ENCODE measurements at regions not wholly inside any gene's neighbourhood (a gene's known extent, or its start where the extent isn't known, plus 50 kb on each side); places are given as distances from the start of the nearest gene placed in this dataset.

DNA sequence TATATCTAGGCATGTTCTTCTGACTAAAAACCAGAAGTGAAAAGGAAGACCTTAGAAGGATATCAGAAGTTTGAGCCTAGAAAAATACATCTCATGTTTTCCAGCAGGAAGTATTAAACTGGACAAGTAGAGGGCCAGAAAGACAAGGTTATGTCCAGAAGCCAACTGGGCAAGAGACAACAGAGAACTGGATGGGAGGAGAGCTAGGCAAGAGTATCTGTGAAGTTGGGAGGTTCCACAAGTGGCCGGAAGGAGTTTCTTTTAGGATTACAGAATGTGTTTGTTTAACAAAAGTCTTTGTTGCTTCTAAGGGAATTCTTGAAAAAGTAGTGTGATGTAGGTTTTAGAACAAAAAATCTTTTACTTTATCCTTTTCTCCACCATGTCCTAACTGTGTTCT, 86.4 kb downstream of the CYP26A1 start:
- in situ Hi-C loops (cut with MboI; ENCODE audit: low sequenced_read_pairs), result no loop called here
- DNase-seq (ENCODE audit: low spot score in 2 of 2), result no peak

DNA sequence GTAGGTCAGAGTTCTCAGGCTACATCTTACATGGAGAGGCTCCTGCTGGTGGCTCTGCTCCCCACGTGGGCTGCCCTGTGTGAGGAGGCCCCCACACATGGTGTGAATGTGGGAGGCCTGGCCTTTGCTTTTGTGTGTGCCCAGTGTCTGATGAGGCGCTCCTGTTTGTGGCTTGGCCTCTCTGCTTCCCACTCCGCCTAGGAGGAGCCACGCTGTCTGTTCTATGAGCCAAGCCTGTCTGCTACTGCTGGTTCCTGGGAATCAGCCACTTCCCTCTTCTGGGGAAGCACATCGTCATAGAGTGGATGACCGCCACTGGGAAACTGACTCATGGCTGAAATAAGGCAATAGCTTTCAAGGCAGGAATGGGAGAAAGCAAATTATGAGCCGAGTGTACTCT, 87.1 kb downstream of the CYP26A1 start:
- Histone ChIP-seq H3K4me1 (peaks cover 5% of the 10 kb centered on the region), H3K36me3 (replicated peaks) (no peaks in the 10 kb centered on the region), H3K4me3 (no peak overlapping the region), H3K9me3 (0 out of 2 replicates have a peak, but pooled peaks cover 2% of the 10 kb centered on the region), H3K27me3 (ENCODE audit: low read depth) (no peaks in the 10 kb centered on the region)
- in situ Hi-C loops (cut with MboI; ENCODE audit: low sequenced_read_pairs), result no loop called here
- no peak for DNase-seq (ENCODE audit: low spot score in 2 of 2)

More for the DNA sequence above, 86.4 kb downstream of the CYP26A1 start:
- Histone ChIP-seq H3K9me3 (0 out of 2 replicates have a peak, but pooled peaks cover 2% of the 10 kb centered on the region), H3K27me3 (ENCODE audit: low read depth) (no peaks in the 10 kb centered on the region), H3K4me1 (peaks cover 5% of the 10 kb centered on the region), H3K36me3 (replicated peaks) (no peaks in the 10 kb centered on the region), H3K4me3 (no peak overlapping the region)

GRCh38 chr10:93165367-93165766, 91.7 kb downstream of the CYP26A1 start:
- no peaks in the 10 kb centered on the region for H3K27me3 ChIP-seq (ENCODE audit: low read depth)
- in situ Hi-C loops (cut with MboI; ENCODE audit: low sequenced_read_pairs), result no loop called here
- peaks cover 5% of the 10 kb centered on the region for H3K4me1 ChIP-seq
- no peaks in the 10 kb centered on the region for H3K9me3 ChIP-seq
- DNase-seq (ENCODE audit: low spot score in 2 of 2), result no peak
- H3K4me3 ChIP-seq, result no peak overlapping the region
- no peaks in the 10 kb centered on the region for H3K36me3 ChIP-seq (replicated peaks)

- Histone ChIP-seq H3K36me3 (replicated peaks) (no peaks in the 10 kb centered on the region), H3K4me3 (no peak overlapping the region), H3K4me1 (peaks cover 5% of the 10 kb centered on the region; the same call in 1 of the 2 replicates), H3K27me3 (ENCODE audit: low read depth) (no peaks in the 10 kb centered on the region), H3K9me3 (no peaks in the 10 kb centered on the region)
- no peak for DNase-seq (ENCODE audit: low spot score in 2 of 2)
- in situ Hi-C loops (cut with MboI; ENCODE audit: low sequenced_read_pairs), result no loop called here
Measured at GRCh38 chr10:93166134-93166533, 92.4 kb downstream of the CYP26A1 start.

DNA sequence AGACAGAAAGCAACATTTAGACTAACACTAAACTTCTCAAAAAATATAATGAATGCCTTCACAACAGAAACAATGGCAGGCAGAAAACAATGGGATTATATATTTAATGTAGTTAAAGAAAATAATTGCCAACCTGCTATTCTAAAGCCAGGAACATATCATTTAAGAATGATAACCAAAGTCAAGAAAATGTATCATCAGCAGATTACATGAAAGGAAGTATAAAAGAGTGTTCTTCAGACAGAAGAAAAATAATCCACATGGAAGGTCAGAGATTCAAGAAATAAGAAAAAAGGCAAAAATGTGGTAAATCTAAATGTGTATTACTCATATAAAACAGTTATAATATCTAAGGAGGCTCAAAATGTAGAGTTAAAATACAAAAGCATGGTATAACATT, 98.1 kb downstream of the CYP26A1 start:
- no peaks in the 10 kb centered on the region for H3K36me3 ChIP-seq (replicated peaks)
- H3K4me1 ChIP-seq, result no peaks in the 10 kb centered on the region
- H3K4me3 ChIP-seq, result no peak overlapping the region
- in situ Hi-C loops (cut with MboI; ENCODE audit: low sequenced_read_pairs), result no loop called here
- no peaks in the 10 kb centered on the region for H3K9me3 ChIP-seq
- no peaks in the 10 kb centered on the region for H3K27me3 ChIP-seq (ENCODE audit: low read depth)
- no peak for DNase-seq (ENCODE audit: low spot score in 2 of 2)

GRCh38 chr10:93173967-93174845, 100.5 kb downstream of the CYP26A1 start:
- in situ Hi-C loops (cut with MboI; ENCODE audit: low sequenced_read_pairs), result no loop called here
- H3K9me3 ChIP-seq, result no peaks in the 10 kb centered on the region
- H3K27me3 ChIP-seq (ENCODE audit: low read depth), result no peaks in the 10 kb centered on the region
- H3K4me3 ChIP-seq, result no peak overlapping the region
- no peak for DNase-seq (ENCODE audit: low spot score in 2 of 2)
- no peaks in the 10 kb centered on the region for H3K36me3 ChIP-seq (replicated peaks)
- no peaks in the 10 kb centered on the region for H3K4me1 ChIP-seq

- Histone ChIP-seq H3K4me3 (no peak overlapping the region), H3K36me3 (replicated peaks) (no peaks in the 10 kb centered on the region), H3K27me3 (ENCODE audit: low read depth) (no peaks in the 10 kb centered on the region), H3K9me3 (no peaks in the 10 kb centered on the region), H3K4me1 (no peaks in the 10 kb centered on the region)
- in situ Hi-C loops (cut with MboI; ENCODE audit: low sequenced_read_pairs), result no loop called here
- no peak for DNase-seq (ENCODE audit: low spot score in 2 of 2)
Measured at GRCh38 chr10:93175490-93175889, 101.8 kb downstream of the CYP26A1 start.

DNA sequence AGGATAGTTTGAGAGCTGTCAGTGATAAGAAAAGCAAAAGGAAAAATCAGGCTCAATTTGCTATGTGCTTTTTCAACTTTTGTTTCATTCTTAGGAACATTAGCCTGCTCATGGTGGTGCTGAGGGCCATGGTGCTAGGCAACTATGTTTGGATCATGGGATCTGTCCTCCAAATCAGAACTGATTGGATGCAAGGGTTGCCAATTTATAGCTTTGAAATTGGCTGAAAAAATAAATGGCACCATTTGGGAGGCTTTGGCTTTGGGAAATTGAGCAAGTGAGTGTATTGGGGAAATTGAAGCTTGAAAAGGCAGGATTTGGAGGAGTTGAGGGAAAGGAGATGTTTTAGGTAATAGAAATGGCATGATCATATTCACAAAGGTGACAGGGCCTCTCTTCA, 103.8 kb downstream of the CYP26A1 start:
- H3K9me3 ChIP-seq, result no peaks in the 10 kb centered on the region
- no peak overlapping the region for H3K4me3 ChIP-seq
- DNase-seq (ENCODE audit: low spot score in 2 of 2), result no peak
- in situ Hi-C loops (cut with MboI; ENCODE audit: low sequenced_read_pairs), result no loop called here
- H3K36me3 ChIP-seq (replicated peaks), result no peaks in the 10 kb centered on the region
- H3K27me3 ChIP-seq (ENCODE audit: low read depth), result no peaks in the 10 kb centered on the region
- H3K4me1 ChIP-seq, result no peaks in the 10 kb centered on the region

DNA sequence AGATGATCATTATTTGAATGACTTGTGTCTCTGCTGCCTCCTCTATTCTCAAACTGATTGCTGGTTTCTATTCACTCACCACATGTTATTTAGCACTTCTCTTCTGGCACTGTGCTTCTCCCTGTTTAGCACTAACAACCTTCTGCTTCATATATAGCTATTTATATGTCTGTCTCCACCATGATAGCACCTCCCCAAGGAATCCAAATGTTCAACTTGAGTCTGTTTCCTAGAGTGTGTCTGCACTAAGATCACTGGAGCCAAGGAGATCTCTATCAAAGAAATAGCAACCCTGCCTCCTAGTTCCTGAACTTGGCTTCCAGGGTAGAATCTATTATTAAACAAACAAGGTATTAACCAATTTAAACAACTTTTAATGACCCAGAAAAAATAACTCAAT, 104.5 kb downstream of the CYP26A1 start:
- Histone ChIP-seq H3K27me3 (ENCODE audit: low read depth) (no peaks in the 10 kb centered on the region), H3K4me3 (no peak overlapping the region), H3K9me3 (no peaks in the 10 kb centered on the region), H3K4me1 (no peaks in the 10 kb centered on the region), H3K36me3 (replicated peaks) (no peaks in the 10 kb centered on the region)
- in situ Hi-C loops (cut with MboI; ENCODE audit: low sequenced_read_pairs), result no loop called here
- DNase-seq (ENCODE audit: low spot score in 2 of 2), result no peak

GRCh38 chr10:93180482-93180931, 106.8 kb downstream of the CYP26A1 start:
- in situ Hi-C loops (cut with MboI; ENCODE audit: low sequenced_read_pairs), result no loop called here
- no peak for DNase-seq (ENCODE audit: low spot score in 2 of 2)
- Histone ChIP-seq H3K36me3 (replicated peaks) (no peaks in the 10 kb centered on the region), H3K4me3 (no peak overlapping the region), H3K9me3 (no peaks in the 10 kb centered on the region), H3K4me1 (no peaks in the 10 kb centered on the region), H3K27me3 (ENCODE audit: low read depth) (no peaks in the 10 kb centered on the region)

GRCh38 chr10:93181271-93182048, 107.8 kb downstream of the CYP26A1 start:
- Histone ChIP-seq H3K4me3 (no peak overlapping the region), H3K9me3 (no peaks in the 10 kb centered on the region), H3K27me3 (ENCODE audit: low read depth) (no peaks in the 10 kb centered on the region), H3K36me3 (replicated peaks) (no peaks in the 10 kb centered on the region), H3K4me1 (no peaks in the 10 kb centered on the region)
- no peak for DNase-seq (ENCODE audit: low spot score in 2 of 2)
- in situ Hi-C loops (cut with MboI; ENCODE audit: low sequenced_read_pairs), result no loop called here

- no peaks in the 10 kb centered on the region for H3K27me3 ChIP-seq (ENCODE audit: low read depth)
- H3K9me3 ChIP-seq, result no peaks in the 10 kb centered on the region
- no peaks in the 10 kb centered on the region for H3K36me3 ChIP-seq (replicated peaks)
- no peaks in the 10 kb centered on the region for H3K4me1 ChIP-seq
- DNase-seq (ENCODE audit: low spot score in 2 of 2), result no peak
- in situ Hi-C loops (cut with MboI; ENCODE audit: low sequenced_read_pairs), result no loop called here
- no peak overlapping the region for H3K4me3 ChIP-seq
Measured at GRCh38 chr10:93182049-93182327, 108.3 kb downstream of the CYP26A1 start.

GRCh38 chr10:93182790-93183189, 109.1 kb downstream of the CYP26A1 start:
- Histone ChIP-seq H3K9me3 (no peaks in the 10 kb centered on the region), H3K27me3 (ENCODE audit: low read depth) (no peaks in the 10 kb centered on the region), H3K36me3 (replicated peaks) (no peaks in the 10 kb centered on the region), H3K4me3 (no peak overlapping the region), H3K4me1 (no peaks in the 10 kb centered on the region)
- in situ Hi-C loops (cut with MboI; ENCODE audit: low sequenced_read_pairs), result no loop called here
- no peak for DNase-seq (ENCODE audit: low spot score in 2 of 2)

DNA sequence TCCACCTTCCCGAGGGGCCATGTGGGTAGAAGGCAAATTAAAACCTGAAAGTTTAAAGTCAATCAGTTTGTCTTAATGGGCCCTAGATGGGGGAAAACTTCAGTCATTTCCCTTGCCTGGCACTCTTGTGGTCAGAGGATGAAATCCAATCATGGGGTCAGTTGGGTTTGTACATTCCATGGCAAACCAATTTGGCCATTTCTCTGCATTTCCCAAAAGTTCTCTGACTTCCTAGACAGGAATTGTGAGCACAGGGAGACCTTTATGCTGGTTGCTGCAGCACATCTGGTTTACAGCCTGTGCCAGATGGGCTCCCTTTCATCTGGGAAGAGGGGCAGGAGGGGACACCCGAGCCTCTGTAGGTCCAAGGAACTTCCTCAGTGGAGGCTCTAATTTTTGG, 113.0 kb downstream of the CYP26A1 start:
- no peaks in the 10 kb centered on the region for H3K36me3 ChIP-seq (replicated peaks)
- no peaks in the 10 kb centered on the region for H3K27me3 ChIP-seq (ENCODE audit: low read depth)
- no peaks in the 10 kb centered on the region for H3K9me3 ChIP-seq
- no peaks in the 10 kb centered on the region for H3K4me1 ChIP-seq
- DNase-seq (ENCODE audit: low spot score in 2 of 2), result no peak
- no peak overlapping the region for H3K4me3 ChIP-seq
- in situ Hi-C loops (cut with MboI; ENCODE audit: low sequenced_read_pairs), result no loop called here

All from HAP-1 (cell line).